IPS DF 4.7 (cell line): ENCODE measurements at regions not wholly inside any gene's neighbourhood (a gene's known extent, or its start where the extent isn't known, plus 50 kb on each side); places are given as distances from the start of the nearest gene placed in this dataset.

Source experiments
- DNase-seq: peaks from one replicate; pipeline ENCODE4 v3.0.0-alpha.2; 2013; ENCODE audit warnings: low spot score; ENCODE audit errors: extremely low read depth

GRCh38 chr11:19338375-19338774 lies 97.6 kb upstream of the E2F8 start:
- DNase-seq = no peak

- no peak for DNase-seq
These were observed 97.0 kb upstream of the E2F8 start for GRCh38 chr11:19337779-19338178.

DNA sequence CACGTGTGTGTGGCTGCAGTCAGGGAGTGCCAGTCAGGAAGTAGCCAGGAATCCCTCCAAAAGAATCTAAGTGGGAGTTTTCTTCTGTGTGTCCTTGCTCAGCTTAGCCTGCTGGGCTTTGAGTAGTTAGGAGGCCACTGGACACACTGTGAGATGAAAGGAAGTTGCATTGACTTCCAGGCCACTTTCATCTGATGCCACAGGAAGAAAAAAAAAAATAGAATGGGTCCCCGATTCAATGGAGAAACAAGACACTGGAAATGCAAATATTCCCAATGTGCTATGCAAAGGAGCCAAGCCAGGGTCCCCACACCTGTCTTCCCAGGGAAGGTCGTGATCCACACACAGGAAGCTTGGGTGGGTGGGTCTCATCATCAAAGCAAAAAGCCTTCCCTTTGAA lies 95.6 kb upstream of the E2F8 start:
- DNase-seq = no peak

DNA sequence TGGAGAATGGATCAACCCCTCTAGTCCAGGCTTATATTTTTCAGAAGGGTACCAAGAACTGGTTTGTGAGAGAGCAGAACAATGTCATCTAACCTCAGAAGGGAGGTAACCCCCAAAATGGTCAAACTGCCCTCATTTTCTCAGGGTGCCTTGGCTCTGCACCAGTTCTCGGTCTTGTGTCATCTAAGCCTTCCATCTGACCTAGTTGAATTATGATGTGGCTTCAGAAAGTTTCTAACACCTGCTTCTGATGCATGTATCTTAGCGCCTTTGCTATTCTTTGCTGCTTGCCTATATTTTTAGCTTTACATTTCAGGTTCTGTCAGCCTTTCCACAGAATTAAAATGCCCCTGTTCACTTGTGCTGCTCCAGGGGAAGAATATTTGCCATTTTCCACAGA lies 91.7 kb upstream of the E2F8 start:
- DNase-seq = no peak

- DNase-seq = no peak
These were observed 89.7 kb upstream of the E2F8 start for GRCh38 chr11:19330416-19330815.

DNA sequence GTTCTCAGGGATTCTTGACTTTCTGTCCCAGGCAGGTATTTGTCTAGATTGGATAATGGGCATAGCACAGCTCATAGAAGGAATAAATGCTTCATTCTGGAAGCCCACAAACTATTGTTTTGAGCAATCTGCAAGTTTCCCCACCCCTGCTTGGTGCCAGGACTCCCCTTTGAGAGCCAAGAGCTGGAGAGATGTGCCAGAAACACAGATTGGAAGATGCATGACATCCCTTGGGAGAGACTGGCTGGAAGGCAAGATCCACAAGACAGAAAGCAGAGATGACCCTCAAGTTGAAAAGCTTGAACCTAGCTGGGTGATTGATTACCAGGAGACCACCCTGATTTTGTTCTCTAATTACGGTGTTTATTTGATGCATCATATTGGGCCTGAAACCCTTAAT lies 89.2 kb upstream of the E2F8 start:
- DNase-seq = no peak

GRCh38 chr11:19328586-19329311 lies 88.0 kb upstream of the E2F8 start:
- DNase-seq = no peak

GRCh38 chr11:19327280-19327679 lies 86.5 kb upstream of the E2F8 start:
- no peak for DNase-seq

DNA sequence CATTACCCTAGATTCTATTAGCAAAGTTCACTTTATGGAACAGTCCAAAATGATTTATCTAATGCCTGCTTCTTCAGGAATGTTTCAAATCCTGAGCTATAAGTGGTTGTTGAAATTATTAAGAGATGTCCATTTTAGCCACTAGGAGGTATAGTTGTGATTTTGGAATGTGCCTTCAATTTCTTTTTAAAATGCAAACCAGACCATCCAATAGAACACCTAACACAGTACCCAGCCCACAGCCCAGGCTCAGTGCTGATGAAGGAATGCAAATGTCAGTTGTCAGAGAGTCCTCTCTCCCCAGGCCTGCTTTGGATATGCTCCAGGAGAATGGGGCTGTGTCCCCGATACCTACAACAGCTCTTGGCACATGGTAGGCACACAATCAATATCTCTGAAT lies 85.8 kb upstream of the E2F8 start:
- no peak for DNase-seq

DNA sequence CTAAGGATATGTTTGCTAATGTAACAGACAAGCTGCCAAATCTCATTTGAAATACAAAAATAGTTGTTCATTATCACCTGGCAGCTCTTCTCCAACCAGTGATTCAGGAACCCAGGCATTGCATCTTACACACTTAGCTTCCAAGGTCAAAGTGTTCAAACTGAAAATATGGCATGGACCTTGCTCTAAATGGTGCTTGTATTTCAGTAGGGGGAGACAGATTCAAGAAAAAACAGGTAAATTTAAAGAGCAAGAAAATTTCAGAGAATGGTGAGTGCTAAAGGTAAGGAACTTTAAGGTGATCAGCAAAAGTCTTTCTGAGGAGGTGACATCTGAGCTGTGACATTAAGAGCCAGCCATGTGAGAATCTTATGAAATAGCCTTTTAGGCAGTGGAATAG lies 82.8 kb upstream of the E2F8 start:
- no peak for DNase-seq

GRCh38 chr11:19321351-19321750 lies 80.6 kb upstream of the E2F8 start:
- no peak for DNase-seq

- no peak for DNase-seq
These were observed 80.1 kb upstream of the E2F8 start for GRCh38 chr11:19320827-19321226.

- DNase-seq = no peak
These were observed 75.7 kb upstream of the E2F8 start for GRCh38 chr11:19316434-19316833.

GRCh38 chr11:19315511-19315910 lies 74.8 kb upstream of the E2F8 start:
- DNase-seq = no peak

DNA sequence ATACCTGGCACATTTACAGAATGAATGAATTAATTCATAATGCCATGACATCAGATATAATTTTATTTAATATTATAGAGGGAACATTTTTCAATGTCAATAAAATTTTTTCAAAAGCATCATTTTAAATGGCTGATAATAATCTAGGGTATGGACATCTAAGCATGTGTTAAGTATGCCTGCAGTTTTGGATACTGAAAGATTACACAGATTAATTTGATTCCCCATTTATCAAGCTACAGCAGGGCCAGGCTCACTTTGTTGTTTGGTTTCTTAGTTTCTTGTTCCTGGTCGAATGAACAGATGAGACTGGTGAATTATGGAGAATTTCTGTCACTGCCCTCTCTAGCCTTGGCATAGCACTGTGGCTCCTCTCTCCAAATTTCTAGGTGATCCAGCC lies 72.4 kb upstream of the E2F8 start:
- DNase-seq = no peak

DNA sequence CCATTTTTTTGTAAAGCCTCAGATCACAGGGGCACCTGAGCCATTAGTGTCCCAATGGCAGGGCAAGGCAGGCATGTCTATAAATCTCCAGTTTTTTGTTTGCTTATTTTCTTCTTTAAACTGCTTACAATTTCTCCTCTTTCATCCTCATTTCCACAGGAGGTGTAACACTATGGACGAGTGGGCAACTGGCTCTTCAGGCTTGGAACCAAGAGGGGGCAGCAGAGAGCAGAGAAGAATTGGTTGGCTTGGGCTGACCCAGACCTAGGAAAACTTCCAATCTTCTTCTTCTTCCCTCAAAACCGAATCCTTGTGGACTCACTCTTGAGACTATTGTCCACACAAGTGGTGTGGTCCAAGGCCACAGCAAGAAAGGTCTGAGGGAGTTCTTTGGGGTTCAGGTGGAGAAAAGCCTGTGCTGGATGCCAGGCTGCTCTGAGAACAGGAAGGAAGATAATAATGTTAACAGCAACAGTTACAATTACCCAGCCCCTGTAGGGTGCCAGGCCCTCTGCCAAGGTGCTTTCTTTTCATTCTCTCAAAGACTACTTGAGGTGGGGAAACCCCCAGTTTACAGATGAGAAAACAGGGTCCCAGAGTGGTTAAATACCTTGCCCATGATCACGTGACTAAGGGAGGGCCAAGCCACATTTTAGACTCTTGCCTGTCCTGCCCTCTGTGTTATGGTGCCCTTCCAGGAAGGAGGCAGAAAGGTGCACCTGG lies 70.7 kb upstream of the E2F8 start:
- peak; percentile 30 for DNase-seq

DNA sequence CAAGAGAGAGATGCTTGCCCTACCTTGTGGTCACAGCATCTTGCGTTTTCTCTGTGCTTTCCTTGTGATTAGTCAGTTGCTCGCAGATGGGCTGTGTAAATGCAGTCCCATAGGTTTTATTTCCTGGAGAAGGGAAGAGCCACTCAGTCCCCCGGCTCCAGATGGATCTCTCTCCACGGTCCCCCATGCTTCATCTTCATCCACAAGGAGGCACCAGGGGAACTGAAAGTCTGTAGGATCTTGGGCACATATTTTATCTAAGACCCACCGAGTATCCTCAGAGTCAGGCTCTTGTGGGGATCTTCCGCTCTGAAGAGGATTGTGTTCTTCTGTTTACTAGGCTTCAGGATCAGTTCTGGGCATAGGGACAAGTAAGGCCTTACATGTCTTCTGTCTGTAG lies 66.8 kb upstream of the E2F8 start:
- no peak for DNase-seq

- no peak for DNase-seq
These were observed 65.6 kb upstream of the E2F8 start for GRCh38 chr11:19306179-19306944.

- no peak for DNase-seq
These were observed 60.6 kb upstream of the E2F8 start for GRCh38 chr11:19301361-19301760.

DNA sequence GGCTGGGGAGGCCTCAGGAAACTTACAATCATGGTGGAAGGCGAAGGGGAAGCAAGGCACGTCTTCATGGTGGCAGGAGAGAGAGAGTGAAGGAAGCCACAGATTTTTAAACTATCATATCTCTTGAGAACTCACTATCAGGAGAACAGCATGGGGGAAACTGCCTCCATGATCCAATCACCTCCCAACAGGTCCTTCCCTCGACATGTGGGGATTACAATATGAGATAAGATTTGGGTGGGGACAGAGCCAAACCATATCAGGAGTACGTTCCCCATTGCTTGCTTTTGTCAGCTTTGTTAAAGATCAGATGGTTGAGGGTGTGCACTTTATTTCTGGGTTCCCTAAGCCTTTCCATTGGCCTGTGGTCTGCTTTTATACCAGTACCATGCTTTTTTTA lies 53.7 kb upstream of the E2F8 start:
- no peak for DNase-seq

GRCh38 chr11:19291064-19291463 lies 50.3 kb upstream of the E2F8 start:
- DNase-seq = no peak
